CD4-positive, alpha-beta T cell (primary cell): ENCODE measurements at regions not wholly inside any gene's neighbourhood (a gene's known extent, or its start where the extent isn't known, plus 50 kb on each side); places are given as distances from the start of the nearest gene placed in this dataset.

Experiments
- ATAC-seq: fragments of 200-7000 bp; cut with Tn5 transposase; one replicate; pipeline ENCODE4 v1.10.0; 2022; ENCODE audit warnings: mild to moderate bottlenecking; ENCODE audit not compliant: poor library complexity
- CTCF ChIA-PET: fragments of 350-600 bp; sonication (Branson Sonifier 250); formaldehyde crosslinking; loops from one replicate; lab custom pipeline; 2021; ENCODE audit warnings: antibody characterized with exemption, inconsistent platforms; lab: Charles Lee
- POLR2A ChIA-PET: fragments of 350-600 bp; sonication (Branson Sonifier 250); formaldehyde crosslinking; loops from one replicate; lab custom pipeline; 2021; ENCODE audit warnings: antibody characterized with exemption, inconsistent platforms; lab: Charles Lee
- DNase-seq, 14 experiments: peaks; one replicate each; pipeline ENCODE4 v3.0.0-alpha.2; 2013 to 2020; ENCODE audit warnings: mixed read lengths in 2 of 14
- H3K27ac ChIP-seq, 2 donors: one replicate each; pipeline versions ENCODE4 v1.5.1 to v1.7.0; 2013; ENCODE audit warnings: low read length in 2 of 2, low read depth in 1 of 2, mild to moderate bottlenecking in 1 of 2
- H3K27me3 ChIP-seq, 2 experiments: 1 replicate in 1 of 2; 2 replicates in 1 of 2; pipeline versions ENCODE4 v1.6.1 to v1.7.0; 2013; ENCODE audit warnings: low read length in 2 of 2, control low read depth in 1 of 2, mild to moderate bottlenecking in 1 of 2, moderate library complexity in 1 of 2; ENCODE audit not compliant: insufficient read depth in 2 of 2, control insufficient read depth in 1 of 2
- H3K36me3 ChIP-seq: one replicate; pipeline ENCODE4 v1.6.1; 2013; ENCODE audit warnings: low read length, control low read depth; ENCODE audit not compliant: insufficient read depth
- H3K4me1 ChIP-seq: one replicate; pipeline ENCODE4 v1.6.1; 2013; ENCODE audit warnings: low read length, control low read depth; ENCODE audit not compliant: insufficient read depth
- H3K4me3 ChIP-seq: one replicate; pipeline ENCODE4 v1.5.1; 2013; ENCODE audit warnings: mild to moderate bottlenecking, low read length, moderate library complexity
- H3K9me3 ChIP-seq, 2 experiments: 1 replicate in 1 of 2; 2 replicates in 1 of 2; pipeline versions ENCODE4 v1.6.1 to v1.7.0; 2013; ENCODE audit warnings: low read length in 2 of 2, mild to moderate bottlenecking in 2 of 2, control low read depth in 1 of 2, moderate library complexity in 1 of 2; ENCODE audit not compliant: control insufficient read depth in 1 of 2, insufficient read depth in 1 of 2
- H3K27ac Mint-ChIP-seq: one replicate; pipeline ENCODE4 v1.8.0; 2020; ENCODE audit warnings: mixed read lengths
- H3K27me3 Mint-ChIP-seq: one replicate; pipeline ENCODE4 v1.8.0; 2021; ENCODE audit warnings: mixed read lengths
- H3K36me3 Mint-ChIP-seq: one replicate; pipeline ENCODE4 v1.8.0; 2021; ENCODE audit warnings: low read depth, mixed read lengths
- H3K4me1 Mint-ChIP-seq: one replicate; pipeline ENCODE4 v1.8.0; 2021; ENCODE audit warnings: low read depth, mixed read lengths
- H3K4me3 Mint-ChIP-seq: one replicate; pipeline ENCODE4 v1.8.0; 2020; ENCODE audit warnings: mild to moderate bottlenecking, mixed read lengths
- H3K9me3 Mint-ChIP-seq: one replicate; pipeline ENCODE4 v1.8.0; 2020; ENCODE audit warnings: mixed read lengths
- CTCF ChIP-seq: fragments of 200-600 bp; IDR thresholded peaks from one replicate; pipeline ENCODE4 v1.8.0; 2022; ENCODE audit warnings: antibody characterized with exemption, mild to moderate bottlenecking
- intact Hi-C, 2 experiments: fragments of 100-400 bp; cut with DNase I in 1 of 2; cut with micrococcal nuclease in 1 of 2; formaldehyde crosslinking; loops; one replicate each; pipeline versions ENCODE4 v1.15.1 to v1.9.0; 2023 to 2025; cut with DNase I, micrococcal nuclease

GRCh38 chr4:26141911-26142638 is 178.7 kb upstream of the RBPJ start:
- ATAC-seq = no peak

GRCh38 chr4:26144526-26145155 is 176.2 kb upstream of the RBPJ start:
- no peak overlapping the region for H3K4me3 Mint-ChIP-seq
- Histone ChIP-seq H3K27ac (no peak overlapping the region), H3K4me3 (no peak overlapping the region), H3K4me1 (peaks cover 11% of the 10 kb centered on the region), H3K9me3 (no peaks in the 10 kb centered on the region), H3K27me3 (no peaks in the 10 kb centered on the region), H3K36me3 (no peaks in the 10 kb centered on the region)
- TF ChIP-seq CTCF = no peak
- DNase-seq (no peak), ATAC-seq (no peak)
- intact Hi-C loops = no loop called here
- ChIA-PET CTCF (interaction anchor here (0.7 to 1.0 kb wide), 2 partner anchors 10 to 250 kb away, joined by 3 to 4 read pairs; no protein-coding TSS in a partner anchor), POLR2A (no interaction called here)
- H3K27ac Mint-ChIP-seq = no peak overlapping the region
- H3K9me3 Mint-ChIP-seq = no peaks in the 10 kb centered on the region
- H3K27me3 Mint-ChIP-seq = no peaks in the 10 kb centered on the region
- peaks cover 6% of the 10 kb centered on the region for H3K4me1 Mint-ChIP-seq
- no peaks in the 10 kb centered on the region for H3K36me3 Mint-ChIP-seq

More at GRCh38 chr4:26141911-26142638, 178.7 kb upstream of the RBPJ start:
- H3K9me3 ChIP-seq = no peaks in the 10 kb centered on the region
- H3K4me1 Mint-ChIP-seq = peaks cover 6% of the 10 kb centered on the region
- intact Hi-C loops = no loop called here
- no peaks in the 10 kb centered on the region for H3K27me3 ChIP-seq
- ChIA-PET CTCF (no interaction called here), POLR2A (interaction anchor here (1.2 kb wide), 1 partner anchor 177 kb away, joined by 4 read pairs; no protein-coding TSS in a partner anchor)
- no peaks in the 10 kb centered on the region for H3K36me3 Mint-ChIP-seq
- no peak overlapping the region for H3K27ac ChIP-seq
- H3K9me3 Mint-ChIP-seq = no peaks in the 10 kb centered on the region
- no peak overlapping the region for H3K27ac Mint-ChIP-seq
- H3K4me3 ChIP-seq = no peak overlapping the region
- no peaks in the 10 kb centered on the region for H3K27me3 Mint-ChIP-seq
- TF ChIP-seq CTCF = no peak
- H3K36me3 ChIP-seq = no peaks in the 10 kb centered on the region
- peaks cover 11% of the 10 kb centered on the region for H3K4me1 ChIP-seq
- no peak overlapping the region for H3K4me3 Mint-ChIP-seq
- peak in 3 of 14 experiments; percentile 27 to 47 (median 28) for DNase-seq

- intact Hi-C loops = no loop called here
- no peak overlapping the region for H3K27ac Mint-ChIP-seq
- no peaks in the 10 kb centered on the region for H3K27me3 ChIP-seq
- no peak for ATAC-seq
- CTCF ChIA-PET = interaction anchor here (1.0 kb wide), 1 partner anchor 251 kb away, joined by 3 read pairs; no protein-coding TSS in a partner anchor
- peaks cover 11% of the 10 kb centered on the region for H3K4me1 ChIP-seq
- H3K4me3 Mint-ChIP-seq = no peak overlapping the region
- POLR2A ChIA-PET = interaction anchor here (0.6 kb wide), 1 partner anchor 423 kb away, joined by 4 read pairs; no protein-coding TSS in a partner anchor
- H3K4me1 Mint-ChIP-seq = peaks cover 6% of the 10 kb centered on the region
- H3K36me3 Mint-ChIP-seq = no peaks in the 10 kb centered on the region
- H3K27me3 Mint-ChIP-seq = no peaks in the 10 kb centered on the region
- no peaks in the 10 kb centered on the region for H3K9me3 ChIP-seq
- no peaks in the 10 kb centered on the region for H3K9me3 Mint-ChIP-seq
- H3K27ac ChIP-seq = no peak overlapping the region
- DNase-seq = no peak
- TF ChIP-seq CTCF = no peak
- no peaks in the 10 kb centered on the region for H3K36me3 ChIP-seq
- no peak overlapping the region for H3K4me3 ChIP-seq
These were observed 175.6 kb upstream of the RBPJ start for GRCh38 chr4:26145212-26145611.
